HepG2 (cell line): ENCODE measurements at regions not wholly inside any gene's neighbourhood (a gene's known extent, or its start where the extent isn't known, plus 50 kb on each side); places are given as distances from the start of the nearest gene placed in this dataset.

Source experiments
- ATF2 ChIP-seq: sonication (generic); formaldehyde crosslinking; IDR thresholded peaks from 2 replicates; pipeline ENCODE4 v1.4.0; 2020; ENCODE audit warnings: missing genetic modification reagents
- CTCF ChIP-seq: sonication (generic); formaldehyde crosslinking; IDR thresholded peaks from 2 replicates; pipeline ENCODE4 v1.5.0; 2020; ENCODE audit warnings: mild to moderate bottlenecking, missing genetic modification reagents, moderate library complexity
- ESRRA ChIP-seq: sonication (generic); formaldehyde crosslinking; IDR thresholded peaks from 2 replicates; pipeline ENCODE4 v1.5.1; 2020; ENCODE audit warnings: mild to moderate bottlenecking, low read depth, missing genetic modification reagents
- GABPA ChIP-seq, 2 experiments: IDR thresholded peaks; 2 replicates each; pipeline ENCODE4 v1.6.1; 2011 to 2016; ENCODE audit warnings: low read depth in 2 of 2, low read length in 1 of 2, missing biosample characterization in 1 of 2, missing genetic modification characterization in 1 of 2
- MYC ChIP-seq: sonication (generic); formaldehyde crosslinking; IDR thresholded peaks from 2 replicates; pipeline ENCODE4 v1.9.0; 2021; ENCODE audit warnings: missing genetic modification reagents, borderline replicate concordance
- RORA ChIP-seq: sonication (generic); formaldehyde crosslinking; IDR thresholded peaks from 2 replicates; pipeline ENCODE4 v1.5.0; 2020; ENCODE audit warnings: mild to moderate bottlenecking, missing genetic modification reagents, moderate library complexity
- ZFP36 ChIP-seq: fragments of 150-350 bp; IDR thresholded peaks from 2 replicates; pipeline ENCODE4 v1.6.1; 2018; ENCODE audit warnings: borderline replicate concordance, low read length, low read depth; ENCODE audit not compliant: partially characterized antibody
- ZNF253 ChIP-seq: sonication (generic); formaldehyde crosslinking; IDR thresholded peaks from 2 replicates; pipeline ENCODE4 v1.8.0; 2022; ENCODE audit warnings: mild to moderate bottlenecking, missing genetic modification reagents, borderline replicate concordance
- ZNF550 ChIP-seq: sonication (generic); formaldehyde crosslinking; IDR thresholded peaks from 2 replicates; pipeline ENCODE4 v1.4.0; 2020; ENCODE audit warnings: mild to moderate bottlenecking, missing genetic modification reagents, borderline replicate concordance
- ZNF713 ChIP-seq: sonication (generic); formaldehyde crosslinking; IDR thresholded peaks from 2 replicates; pipeline ENCODE4 v1.4.0; 2020; ENCODE audit warnings: mild to moderate bottlenecking, missing genetic modification reagents

GRCh38 chr5:62794456-62794855, 215.8 kb downstream of the LRRC70 start:
- TF ChIP-seq ZFP36 (no peak), RORA (CRISPR knock-in tag) (no peak), ESRRA (no peak), ZNF550 (CRISPR knock-in tag) (no peak), ATF2 (no peak), ZNF713 (CRISPR knock-in tag) (no peak), GABPA (IDR thresholded peaks at IDR 0.05; ENCODE audit: low read depth, low read length) (no peak), GABPA (CRISPR knock-in tag; IDR thresholded peaks at IDR 0.05; ENCODE audit: low read depth) (no peak), CTCF (CRISPR knock-in tag) (no peak), ZNF253 (no peak), MYC (CRISPR knock-in tag) (no peak)
